Prostate gland (tissue), 2 donors: ENCODE measurements at regions not wholly inside any gene's neighbourhood (a gene's known extent, or its start where the extent isn't known, plus 50 kb on each side); places are given as distances from the start of the nearest gene placed in this dataset.

Experiments used
- CTCF ChIP-seq, 4 experiments: fragments of 200-600 bp in 2 of 4; fragments of 450-650 bp in 2 of 4; sonication (generic) in 2 of 4; IDR thresholded peaks; 1 replicate in 3 of 4; 2 replicates in 1 of 4; pipeline ENCODE4 v1.5.1; 2016 to 2019; ENCODE audit warnings: antibody characterized with exemption in 4 of 4, mild to moderate bottlenecking in 2 of 4, moderate library complexity in 2 of 4
- POLR2A ChIP-seq: fragments of 450-650 bp; IDR thresholded peaks from one replicate; pipeline ENCODE4 v1.6.1; 2016; ENCODE audit warnings: antibody characterized with exemption, mild to moderate bottlenecking

GRCh38 chr2:238786379-238786778, 61.5 kb upstream of the TWIST2 start:
- TF ChIP-seq CTCF (IDR thresholded peaks at IDR 0.05) = no peak
- no peak for TF ChIP-seq POLR2A
